Caki2 (cell line): ENCODE measurements at regions not wholly inside any gene's neighbourhood (a gene's known extent, or its start where the extent isn't known, plus 50 kb on each side); places are given as distances from the start of the nearest gene placed in this dataset.

Experiments
- DNase-seq: peaks from one replicate; pipeline ENCODE4 v3.0.0-alpha.2; 2015; ENCODE audit warnings: low read depth
- in situ Hi-C: cut with HindIII; loops from 2 replicates; pipeline ENCODE4 v1.10.0; 2016; ENCODE audit warnings: low sequenced_read_pairs, low pct_unique_long_range_greater_than_20kb, mixed read lengths

GRCh38 chr18:27778925-27779324 lies 398.0 kb downstream of the CDH2 start:
- in situ Hi-C loops, result no loop called here
- no peak for DNase-seq

- in situ Hi-C loops, result no loop called here
These were observed 398.5 kb downstream of the CDH2 start for GRCh38 chr18:27778441-27778840.

GRCh38 chr18:27772081-27772480 lies 404.8 kb downstream of the CDH2 start:
- in situ Hi-C loops, result no loop called here
- DNase-seq, result no peak

More at GRCh38 chr18:27778441-27778840, 398.5 kb downstream of the CDH2 start:
- DNase-seq, result no peak

- DNase-seq, result no peak
- in situ Hi-C loops, result no loop called here
These were observed 405.4 kb downstream of the CDH2 start for GRCh38 chr18:27771571-27771970.

- in situ Hi-C loops, result no loop called here
- no peak for DNase-seq
These were observed 407.8 kb downstream of the CDH2 start for GRCh38 chr18:27769152-27769551.

- in situ Hi-C loops, result no loop called here
- no peak for DNase-seq
These were observed 413.0 kb downstream of the CDH2 start for GRCh38 chr18:27763936-27764335.

GRCh38 chr18:27763341-27763740 lies 413.6 kb downstream of the CDH2 start:
- no peak for DNase-seq
- in situ Hi-C loops, result no loop called here

GRCh38 chr18:27762054-27762453 lies 414.9 kb downstream of the CDH2 start:
- DNase-seq, result no peak
- in situ Hi-C loops, result no loop called here

GRCh38 chr18:27752944-27753343 lies 424.0 kb downstream of the CDH2 start:
- in situ Hi-C loops, result no loop called here

GRCh38 chr18:27750923-27751322 lies 426.0 kb downstream of the CDH2 start:
- in situ Hi-C loops, result no loop called here
- DNase-seq, result no peak

More at GRCh38 chr18:27752944-27753343, 424.0 kb downstream of the CDH2 start:
- DNase-seq, result no peak

- DNase-seq, result peak; percentile 21
These were observed 426.9 kb downstream of the CDH2 start for GRCh38 chr18:27750014-27750413.

GRCh38 chr18:27749194-27749593 lies 427.7 kb downstream of the CDH2 start:
- DNase-seq, result no peak
- in situ Hi-C loops, result no loop called here

More at GRCh38 chr18:27750014-27750413, 426.9 kb downstream of the CDH2 start:
- in situ Hi-C loops, result no loop called here

GRCh38 chr18:27746241-27746640 lies 430.7 kb downstream of the CDH2 start:
- in situ Hi-C loops, result no loop called here
- no peak for DNase-seq

- in situ Hi-C loops, result no loop called here
- DNase-seq, result no peak
These were observed 441.8 kb downstream of the CDH2 start for GRCh38 chr18:27735117-27735516.

GRCh38 chr18:27731211-27731610 lies 445.7 kb downstream of the CDH2 start:
- in situ Hi-C loops, result no loop called here
- no peak for DNase-seq

GRCh38 chr18:27728659-27729058 lies 448.3 kb downstream of the CDH2 start:
- no peak for DNase-seq

GRCh38 chr18:27724362-27724761 lies 452.6 kb downstream of the CDH2 start:
- in situ Hi-C loops, result no loop called here
- DNase-seq, result no peak

More at GRCh38 chr18:27728659-27729058, 448.3 kb downstream of the CDH2 start:
- in situ Hi-C loops, result no loop called here

GRCh38 chr18:27723168-27723567 lies 453.8 kb downstream of the CDH2 start:
- DNase-seq, result no peak
- in situ Hi-C loops, result no loop called here

- in situ Hi-C loops, result no loop called here
- DNase-seq, result no peak
These were observed 457.2 kb downstream of the CDH2 start for GRCh38 chr18:27719680-27720079.

- in situ Hi-C loops, result no loop called here
- no peak for DNase-seq
These were observed 459.1 kb downstream of the CDH2 start for GRCh38 chr18:27717816-27718215.

GRCh38 chr18:27717250-27717649 lies 459.7 kb downstream of the CDH2 start:
- no peak for DNase-seq
- in situ Hi-C loops, result no loop called here
